Posterior cingulate gyrus (tissue), 11 donors: ENCODE measurements at regions not wholly inside any gene's neighbourhood (a gene's known extent, or its start where the extent isn't known, plus 50 kb on each side); places are given as distances from the start of the nearest gene placed in this dataset.
"Not testable (repeated sequence)": the region's sequence is repeated elsewhere in the genome, so short reads cannot be mapped to it uniquely, and the experiment has no call there.

Experiments used
- DNase-seq, 10 donors: peaks; one replicate each; pipeline versions ENCODE4 v3.0.0 to v3.0.0-alpha.2; 2020 to 2021; ENCODE audit warnings: mixed read lengths in 3 of 10
- intact Hi-C: fragments of 100-400 bp; cut with DNase I; formaldehyde crosslinking; loops from one replicate; pipeline ENCODE4 v1.15.1; 2023

GRCh38 chr3:26449996-26450395, 172.6 kb upstream of the LRRC3B start:
- no peak for DNase-seq
- intact Hi-C loops = no loop called here

DNA sequence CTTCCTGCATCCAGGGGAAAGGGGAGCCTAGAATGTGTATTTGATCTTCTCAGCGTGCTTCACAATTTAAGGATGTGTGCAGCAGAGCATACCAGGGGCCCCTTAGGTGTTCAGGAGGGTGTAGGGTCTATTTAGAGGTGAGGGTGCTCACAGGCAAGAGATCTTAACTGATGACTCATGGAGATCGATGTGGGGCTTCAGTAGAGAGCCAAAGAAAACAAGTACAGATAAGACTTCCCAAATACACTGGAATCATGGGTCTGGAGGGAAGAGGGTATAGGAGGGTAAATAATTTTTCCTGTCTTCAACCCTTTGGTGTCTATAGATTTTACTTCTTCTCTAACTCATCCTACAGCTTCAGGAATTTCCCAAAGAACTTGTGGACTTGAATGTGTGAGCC, 170.2 kb upstream of the LRRC3B start:
- DNase-seq = no peak
- intact Hi-C loops = no loop called here

DNA sequence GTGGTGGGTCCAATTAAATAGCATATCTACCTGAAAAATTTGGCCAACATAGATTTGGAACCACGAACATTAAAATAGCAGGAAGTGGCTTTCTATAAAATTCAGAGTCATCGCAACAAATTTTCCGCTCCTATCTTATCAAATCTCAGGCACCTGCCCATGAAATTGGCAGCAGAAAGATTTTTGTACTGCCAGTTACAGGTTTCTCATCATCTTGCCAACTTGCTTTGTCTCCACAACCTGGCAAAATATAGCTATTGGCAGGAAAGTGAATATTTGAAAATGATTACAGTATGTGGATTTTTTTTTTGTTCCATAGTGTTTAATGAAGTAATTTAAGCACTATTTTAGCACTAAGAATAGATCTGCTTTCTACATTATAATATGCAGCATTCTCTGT, 161.6 kb upstream of the LRRC3B start:
- no peak for DNase-seq
- intact Hi-C loops = no loop called here

DNA sequence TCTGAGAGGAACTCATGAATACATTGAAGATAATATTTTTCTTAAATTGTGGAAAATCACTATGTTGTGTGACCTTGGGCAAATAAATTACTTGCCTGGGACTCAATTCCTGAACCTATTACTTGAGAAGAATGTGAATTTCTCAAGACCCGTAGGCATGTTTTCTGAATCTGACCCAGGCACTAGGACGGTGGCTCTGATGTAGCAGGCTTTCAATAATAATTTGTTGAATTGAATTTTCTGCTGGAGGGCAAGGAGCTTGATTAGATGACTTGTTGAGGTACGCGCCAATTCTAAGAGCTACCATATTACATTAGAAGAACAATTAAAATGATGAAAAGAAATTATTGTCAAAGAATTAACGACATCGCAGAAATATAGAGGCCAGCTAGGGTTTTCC, 150.2 kb upstream of the LRRC3B start:
- intact Hi-C loops = no loop called here
- no peak for DNase-seq

DNA sequence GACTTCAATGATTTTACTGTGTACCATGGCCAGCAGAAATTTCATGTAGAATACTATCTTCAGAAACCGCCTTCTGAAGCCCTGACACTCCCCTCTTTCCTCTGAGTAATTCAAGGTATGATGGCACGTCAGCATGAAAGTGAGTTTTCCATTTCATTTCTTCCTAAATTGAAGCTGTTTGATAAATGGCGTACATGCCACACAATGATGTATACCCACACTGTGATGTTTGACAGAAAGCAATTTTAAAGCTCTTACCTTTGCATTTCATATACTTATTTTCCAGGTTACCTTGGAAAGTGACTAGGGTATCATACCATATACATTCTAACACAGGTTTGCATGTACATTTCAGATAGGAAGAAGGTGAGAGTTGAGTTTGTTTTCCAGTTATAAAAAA, 147.9 kb upstream of the LRRC3B start:
- intact Hi-C loops = no loop called here
- DNase-seq = no peak

DNA sequence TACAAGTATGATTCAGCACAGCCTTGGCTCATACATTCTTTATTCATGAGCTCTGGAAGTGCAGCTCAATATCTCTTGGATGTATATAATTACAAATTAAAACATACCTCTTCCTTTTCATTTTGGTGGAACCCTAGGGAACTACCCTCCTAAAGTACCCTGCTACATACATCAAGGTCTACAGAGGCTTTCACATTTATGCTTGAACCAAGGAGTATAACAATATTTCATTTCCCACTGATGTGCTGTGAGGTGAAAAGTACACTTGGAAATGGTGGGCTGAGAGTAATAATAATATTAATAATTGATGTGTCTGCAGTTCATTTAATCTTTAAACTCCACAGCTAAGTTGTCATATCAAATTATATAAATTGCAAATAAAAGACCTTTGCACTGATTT, 142.2 kb upstream of the LRRC3B start:
- no peak for DNase-seq
- intact Hi-C loops = no loop called here

DNA sequence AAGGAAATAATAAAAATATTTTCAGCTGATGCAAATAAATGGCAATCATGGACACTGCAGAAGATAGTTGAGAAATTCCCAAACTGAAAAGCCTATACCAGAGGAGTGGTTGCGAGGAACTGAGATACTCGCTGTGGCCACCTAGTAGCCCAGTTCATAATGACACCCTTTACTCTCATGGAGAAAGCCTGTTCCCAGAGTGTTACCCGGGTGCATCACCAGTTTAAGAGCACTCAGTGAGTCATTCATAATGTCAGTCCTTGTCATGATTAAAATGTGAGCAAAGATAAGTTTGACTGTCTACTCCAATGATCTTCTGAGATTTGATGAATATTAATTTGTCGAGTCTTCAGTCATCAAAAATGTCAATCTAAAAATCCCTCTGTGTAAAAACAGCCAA, 138.4 kb upstream of the LRRC3B start:
- intact Hi-C loops = no loop called here
- DNase-seq = no peak

- no peak for DNase-seq
- intact Hi-C loops = no loop called here
Observed at GRCh38 chr3:26498271-26498670, 124.3 kb upstream of the LRRC3B start.

DNA sequence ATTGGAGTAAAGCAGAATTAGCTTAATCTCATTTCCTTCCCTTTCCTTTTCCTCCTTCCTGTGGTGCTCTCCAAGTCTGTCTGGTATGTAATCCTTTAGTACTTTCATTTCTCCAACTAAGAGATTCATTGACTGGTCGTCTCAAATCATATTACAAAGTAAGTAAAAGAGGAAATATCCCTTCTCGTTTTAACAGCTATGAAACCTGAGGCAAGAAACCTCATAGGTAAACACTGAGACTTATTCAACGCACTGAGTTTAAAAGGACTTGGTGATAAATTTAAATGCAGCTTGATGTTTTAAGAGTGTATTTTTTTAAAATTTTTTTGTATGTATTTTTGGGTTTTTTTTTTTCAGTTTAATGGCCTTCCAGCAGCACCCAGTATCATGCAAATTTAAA, 117.2 kb upstream of the LRRC3B start:
- DNase-seq = no peak

DNA sequence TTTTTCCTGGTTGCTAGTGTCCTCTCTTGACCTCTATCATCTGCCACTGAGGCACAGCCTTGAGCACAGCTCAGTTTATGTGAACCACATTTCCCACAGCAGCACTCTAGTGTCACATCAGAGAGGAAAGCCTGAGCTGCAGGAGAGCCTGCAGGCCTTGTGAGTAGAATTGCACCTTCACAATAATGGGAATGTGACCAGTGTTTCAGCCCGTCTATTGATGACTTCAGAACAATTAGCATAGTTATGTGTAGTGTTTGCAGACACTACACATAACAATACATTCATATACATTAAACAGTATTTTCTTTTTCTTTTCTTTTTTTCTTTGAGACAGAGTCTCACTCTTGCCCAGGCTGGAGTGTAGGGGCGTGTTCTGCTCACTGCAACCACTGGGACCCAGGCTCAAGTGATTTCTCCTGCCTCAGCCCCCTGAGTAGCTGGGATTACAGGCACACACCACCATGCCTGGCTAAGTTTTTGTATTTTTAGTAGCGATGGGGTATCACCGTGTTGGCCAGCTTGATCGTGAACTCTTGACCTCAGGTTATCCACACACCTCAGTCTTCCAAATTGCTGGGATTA, 108.0 kb upstream of the LRRC3B start:
- intact Hi-C loops, DNase-seq: not testable (repeated sequence)

More for the DNA sequence above, 117.2 kb upstream of the LRRC3B start:
- intact Hi-C loops = no loop called here

DNA sequence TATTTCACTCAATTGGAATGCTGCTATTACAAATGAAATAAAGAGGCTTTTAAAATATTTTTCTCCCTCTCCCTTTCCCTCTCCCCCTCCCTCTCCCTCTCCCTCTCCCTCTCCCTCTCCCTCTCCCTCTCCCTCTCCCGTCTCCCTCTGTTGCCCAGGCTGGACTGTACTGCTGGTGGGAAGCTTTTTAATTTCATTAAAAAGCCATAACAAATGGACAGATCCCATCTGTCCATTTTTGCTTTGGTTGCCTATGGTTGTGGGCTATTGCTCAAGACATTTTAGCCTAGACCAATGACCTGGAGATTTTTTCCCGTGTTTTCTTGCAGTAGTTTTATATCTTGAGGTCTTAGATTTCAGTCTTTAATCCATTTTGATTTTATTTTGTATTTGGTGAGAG, 107.2 kb upstream of the LRRC3B start:
- no peak for DNase-seq
- intact Hi-C loops = no loop called here

GRCh38 chr3:26521261-26521660, 101.3 kb upstream of the LRRC3B start:
- DNase-seq = no peak
- intact Hi-C loops = no loop called here

DNA sequence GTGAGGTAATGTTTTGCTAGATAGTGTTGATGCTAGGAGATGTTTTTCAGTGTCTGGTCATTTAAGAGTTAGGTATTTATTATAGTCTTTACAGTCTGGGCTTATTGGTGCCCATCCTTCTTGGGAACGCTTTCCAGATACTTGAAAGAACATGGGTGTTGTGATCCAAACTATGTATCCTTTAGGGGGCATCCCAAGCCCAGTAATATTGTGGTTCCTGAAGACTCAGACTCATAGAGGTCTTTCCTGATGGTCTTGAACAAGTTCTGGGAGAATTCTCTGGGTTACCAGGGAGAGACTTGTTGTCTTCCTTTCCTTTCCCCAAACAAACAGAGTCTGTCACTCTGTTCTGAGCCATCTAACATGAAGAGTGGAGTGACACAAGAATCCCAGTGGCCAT, 99.7 kb upstream of the LRRC3B start:
- DNase-seq = no peak
- intact Hi-C loops = no loop called here

DNA sequence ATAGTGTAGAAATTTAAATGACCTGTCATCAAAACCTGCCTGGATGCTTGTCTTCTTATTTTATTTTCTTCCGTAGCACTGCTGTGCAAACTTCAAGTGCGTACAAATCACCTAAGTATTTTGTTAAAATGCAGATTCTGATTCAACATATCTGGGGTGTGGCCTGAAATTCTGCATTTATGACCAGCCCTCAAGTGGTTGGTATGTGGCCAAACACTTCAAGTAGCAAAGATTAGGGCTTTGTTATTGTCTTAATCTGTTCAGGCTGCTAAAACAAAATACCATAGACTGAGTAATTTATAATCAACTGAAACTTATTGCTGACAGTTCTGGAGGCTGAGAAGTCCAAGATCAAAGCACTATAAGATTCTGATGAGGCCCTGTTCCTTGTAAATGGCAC, 97.6 kb upstream of the LRRC3B start:
- intact Hi-C loops = no loop called here
- no peak for DNase-seq

DNA sequence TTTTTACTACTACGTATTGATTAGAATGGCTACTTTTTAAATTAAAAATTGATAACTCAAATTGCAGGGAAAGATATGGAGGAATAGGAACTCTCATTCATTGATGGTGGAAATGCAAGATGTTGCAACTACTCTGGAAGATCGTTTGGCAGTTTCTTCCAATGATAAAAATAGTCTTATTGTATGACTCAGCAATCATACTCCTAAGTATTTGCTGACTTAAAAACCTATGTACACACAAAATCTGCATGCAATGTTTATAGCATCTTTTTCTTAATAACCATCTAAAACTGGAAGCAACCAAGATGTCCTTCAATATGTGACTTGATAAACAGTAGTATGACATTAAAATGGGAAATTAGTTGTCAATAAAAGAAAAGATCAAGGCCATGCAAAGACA, 87.4 kb upstream of the LRRC3B start:
- intact Hi-C loops = no loop called here
- DNase-seq = no peak

GRCh38 chr3:26536955-26537354, 85.6 kb upstream of the LRRC3B start:
- intact Hi-C loops = no loop called here
- no peak for DNase-seq

DNA sequence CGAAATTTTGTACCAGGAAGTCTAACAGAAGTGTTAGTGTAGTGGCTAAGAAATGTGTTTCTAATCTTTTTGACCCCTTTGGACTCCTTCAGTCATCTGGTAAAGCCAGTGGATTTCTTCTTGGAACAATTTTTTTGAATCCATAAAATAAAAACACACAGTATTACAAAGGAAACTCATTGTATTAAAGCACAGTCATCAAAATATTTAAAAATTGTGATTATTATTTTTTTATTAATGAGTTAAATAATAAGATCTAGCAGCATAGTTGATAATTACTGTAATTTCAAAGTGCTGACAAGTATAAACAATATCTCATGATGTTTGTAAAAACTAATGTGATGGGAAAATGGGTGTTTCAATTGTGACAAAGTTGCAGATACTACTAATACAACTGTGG, 72.2 kb upstream of the LRRC3B start:
- intact Hi-C loops = no loop called here
- DNase-seq = no peak

GRCh38 chr3:26556637-26557036, 65.9 kb upstream of the LRRC3B start:
- DNase-seq = no peak
- intact Hi-C loops = no loop called here

- DNase-seq = no peak
Observed at GRCh38 chr3:26558257-26558656, 64.3 kb upstream of the LRRC3B start.

GRCh38 chr3:26559227-26559626, 63.3 kb upstream of the LRRC3B start:
- no peak for DNase-seq
- intact Hi-C loops = no loop called here

More at GRCh38 chr3:26558257-26558656, 64.3 kb upstream of the LRRC3B start:
- intact Hi-C loops = no loop called here

DNA sequence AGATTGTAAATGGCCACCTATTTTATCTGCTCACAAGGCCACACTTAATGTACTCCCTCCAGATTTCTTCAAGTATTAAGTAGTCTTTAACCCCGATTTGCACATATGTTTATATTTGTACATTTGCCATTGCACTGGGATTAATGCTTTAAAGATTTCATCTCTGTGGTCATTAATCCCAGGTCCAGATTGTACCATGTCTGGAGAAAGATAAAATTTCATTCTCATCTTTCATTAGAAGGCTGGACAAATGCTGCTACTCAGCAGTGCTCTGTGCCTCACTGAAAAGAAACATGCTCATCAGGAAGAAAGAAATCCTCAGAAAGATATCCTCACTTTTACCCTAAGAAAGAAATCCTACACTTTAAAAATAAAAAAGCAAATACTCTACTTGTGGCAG, 62.5 kb upstream of the LRRC3B start:
- no peak for DNase-seq
- intact Hi-C loops = no loop called here

DNA sequence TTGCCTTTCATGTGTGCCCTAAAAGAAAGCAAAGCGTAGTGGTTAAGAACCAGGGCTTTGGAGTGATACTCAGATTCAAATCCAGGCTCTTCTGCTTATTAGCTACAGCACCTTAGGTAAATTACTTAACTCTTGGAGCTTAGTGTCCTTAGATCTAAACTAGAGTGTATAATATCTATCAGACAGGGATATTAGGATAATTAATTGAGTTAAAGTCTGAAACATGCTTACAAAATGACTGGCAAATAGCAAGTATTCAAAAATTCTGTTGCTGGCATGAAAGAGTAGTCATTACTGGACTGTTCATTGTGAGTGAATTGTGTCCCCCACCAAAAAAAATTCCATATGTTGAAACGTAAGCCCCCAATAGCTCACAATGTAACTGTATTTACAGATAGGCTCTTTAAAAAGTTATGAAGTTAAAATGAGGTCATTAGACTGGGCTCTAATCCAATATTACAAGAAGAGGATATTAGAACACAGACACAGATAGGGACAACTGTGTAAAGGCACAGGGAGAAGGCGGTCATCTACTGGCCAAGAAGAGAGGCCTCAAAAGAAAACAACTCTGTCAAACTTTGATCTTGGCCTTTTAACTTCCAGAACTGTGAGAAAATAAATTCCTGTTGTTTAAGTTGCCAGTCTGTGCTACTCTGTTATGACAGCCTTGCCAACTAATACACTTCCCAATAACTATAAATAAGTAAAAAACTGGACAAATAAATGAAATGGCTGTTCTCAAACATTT, 60.4 kb upstream of the LRRC3B start:
- intact Hi-C loops = no loop called here
- no peak for DNase-seq
